ENCODE measurements at regions not wholly inside any gene's neighbourhood (a gene's known extent, or its start where the extent isn't known, plus 50 kb on each side); places are given as distances from the start of the nearest gene placed in this dataset.

GRCh38 chr7:16171928-16172327 lies 249.4 kb downstream of the CRPPA start:
- POLR2A ChIA-PET = no interaction called here
- CTCF ChIA-PET = no interaction called here
- no peak overlapping the region for H3K4me3 ChIP-seq (ENCODE audit: low read depth, low read length)
- no peak for DNase-seq (ENCODE audit: low read depth, low spot score)
- no peak for TF ChIP-seq CTCF (IDR thresholded peaks at IDR 0.05; ENCODE audit: insufficient read depth, low read length, missing control alignments)

- ChIA-PET CTCF (no interaction called here), POLR2A (no interaction called here)
- no peak for TF ChIP-seq CTCF (IDR thresholded peaks at IDR 0.05; ENCODE audit: insufficient read depth, low read length, missing control alignments)
- no peak for DNase-seq (ENCODE audit: low read depth, low spot score)
- H3K4me3 ChIP-seq (ENCODE audit: low read depth, low read length) = no peak overlapping the region
Observed at GRCh38 chr7:16170671-16171070, 250.7 kb downstream of the CRPPA start.

GRCh38 chr7:16169537-16169936 lies 251.8 kb downstream of the CRPPA start:
- no peak for DNase-seq (ENCODE audit: low read depth, low spot score)
- POLR2A ChIA-PET = no interaction called here

GRCh38 chr7:16167526-16167925 lies 253.8 kb downstream of the CRPPA start:
- ChIA-PET CTCF (no interaction called here), POLR2A (no interaction called here)
- DNase-seq (ENCODE audit: low read depth, low spot score) = no peak

More at GRCh38 chr7:16169537-16169936, 251.8 kb downstream of the CRPPA start:
- CTCF ChIA-PET = no interaction called here
- no peak overlapping the region for H3K4me3 ChIP-seq (ENCODE audit: low read depth, low read length)
- TF ChIP-seq CTCF (IDR thresholded peaks at IDR 0.05; ENCODE audit: insufficient read depth, low read length, missing control alignments) = no peak

GRCh38 chr7:16144361-16144760 lies 277.0 kb downstream of the CRPPA start:
- H3K4me3 ChIP-seq (ENCODE audit: low read depth, low read length) = no peak overlapping the region
- CTCF ChIA-PET = no interaction called here
- no peak for DNase-seq (ENCODE audit: low read depth, low spot score)
- POLR2A ChIA-PET = no interaction called here
- no peak for TF ChIP-seq CTCF (IDR thresholded peaks at IDR 0.05; ENCODE audit: insufficient read depth, low read length, missing control alignments)

More at GRCh38 chr7:16167526-16167925, 253.8 kb downstream of the CRPPA start:
- H3K4me3 ChIP-seq (ENCODE audit: low read depth, low read length) = no peak overlapping the region
- no peak for TF ChIP-seq CTCF (IDR thresholded peaks at IDR 0.05; ENCODE audit: insufficient read depth, low read length, missing control alignments)

- H3K4me3 ChIP-seq (ENCODE audit: low read depth, low read length) = no peak overlapping the region
- POLR2A ChIA-PET = interaction anchor here (1.7 kb wide), 1 partner anchor 8 kb away, joined by 4 read pairs; no protein-coding TSS in a partner anchor
- no peak for DNase-seq (ENCODE audit: low read depth, low spot score)
- TF ChIP-seq CTCF (IDR thresholded peaks at IDR 0.05; ENCODE audit: insufficient read depth, low read length, missing control alignments) = no peak
- CTCF ChIA-PET = interaction anchor here (1.3 kb wide), 1 partner anchor 428 kb away, joined by 3 read pairs; no protein-coding TSS in a partner anchor
Observed at GRCh38 chr7:16137944-16138343, 283.4 kb downstream of the CRPPA start.
